Suppressor macrophage treated with lipopolysaccharide for 1 hour (primary cell): ENCODE measurements at regions not wholly inside any gene's neighbourhood (a gene's known extent, or its start where the extent isn't known, plus 50 kb on each side); places are given as distances from the start of the nearest gene placed in this dataset.
"Not testable (repeated sequence)": the region's sequence is repeated elsewhere in the genome, so short reads cannot be mapped to it uniquely, and the experiment has no call there.

ENCODE experiments used
- DNase-seq, 3 donors: peaks; one replicate each; pipeline ENCODE4 v3.0.0-alpha.2; 2020 to 2022

DNA sequence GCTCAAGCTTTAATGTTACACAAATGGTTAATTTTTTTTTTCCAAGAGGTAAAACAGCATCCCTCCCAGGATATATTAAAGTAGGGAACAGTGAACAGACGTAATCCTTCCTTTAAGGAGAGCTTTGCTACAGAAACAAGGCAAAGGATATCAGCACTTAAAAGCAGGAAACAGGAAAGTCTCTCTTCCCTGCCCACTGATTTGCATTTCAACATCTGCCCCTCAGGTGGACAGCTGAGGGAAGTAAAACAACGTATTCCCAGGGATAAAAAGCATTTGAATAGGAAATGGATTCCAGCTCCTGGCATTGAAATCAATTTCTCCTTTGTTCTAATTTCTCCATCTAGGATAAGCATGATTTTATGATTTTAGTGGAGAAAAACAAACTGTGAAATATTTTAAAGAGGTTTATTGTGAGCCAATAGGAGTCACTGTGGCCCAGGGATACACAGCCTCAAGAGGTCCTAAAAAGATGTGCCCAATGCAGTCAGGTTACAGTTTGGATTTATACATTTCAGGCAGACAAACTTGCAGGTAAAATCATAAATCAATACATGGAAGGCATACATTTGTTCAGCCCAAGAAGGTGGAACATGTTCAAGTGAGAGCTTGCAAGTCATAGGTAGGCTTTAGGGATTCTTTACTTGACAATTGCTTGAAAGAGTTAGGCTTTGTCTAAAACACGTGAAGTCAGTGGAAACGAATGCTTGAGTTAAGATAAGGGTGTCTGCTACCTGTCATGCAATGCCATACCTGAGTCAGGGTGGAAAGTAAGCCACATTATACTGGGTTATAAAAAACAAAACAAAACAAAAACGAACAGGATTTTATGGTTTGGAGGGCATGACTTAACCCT lies 286.2 kb upstream of the VWC2 start:
- no peak for DNase-seq

DNA sequence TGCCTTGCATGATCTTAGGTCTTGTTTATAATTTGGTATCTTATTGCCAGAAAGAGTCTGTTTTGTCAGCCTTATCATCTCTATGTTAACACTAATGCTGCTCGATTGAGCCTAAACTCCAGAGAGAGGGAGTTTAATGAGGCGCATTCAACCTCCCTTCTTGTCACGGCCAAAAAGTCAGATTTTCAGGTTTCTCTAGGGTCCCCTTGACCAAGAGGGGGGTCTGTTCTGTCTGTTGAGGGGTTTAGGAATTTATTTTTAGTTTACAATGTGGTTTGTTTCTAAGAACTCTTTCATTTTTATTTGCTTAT lies 285.7 kb upstream of the VWC2 start:
- DNase-seq: no peak

DNA sequence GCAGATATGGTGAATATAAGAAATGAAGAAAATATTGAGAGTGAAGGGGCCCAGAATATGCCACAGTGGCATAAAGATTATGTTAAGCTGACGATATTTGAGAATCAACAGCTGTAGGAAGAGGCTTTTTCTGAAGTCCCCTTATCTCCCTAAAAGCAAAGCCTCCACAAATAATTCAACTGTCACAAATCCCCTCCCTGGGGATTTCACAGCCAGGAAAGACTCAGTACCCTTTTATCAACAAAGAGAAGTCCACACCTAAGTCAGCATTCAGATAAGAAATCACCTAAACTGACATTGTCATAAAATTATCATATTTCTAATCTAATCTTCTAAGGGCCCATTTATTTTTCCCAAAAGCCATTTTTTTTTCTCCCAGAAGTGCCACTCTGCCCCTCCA lies 284.9 kb upstream of the VWC2 start:
- DNase-seq: no peak

DNA sequence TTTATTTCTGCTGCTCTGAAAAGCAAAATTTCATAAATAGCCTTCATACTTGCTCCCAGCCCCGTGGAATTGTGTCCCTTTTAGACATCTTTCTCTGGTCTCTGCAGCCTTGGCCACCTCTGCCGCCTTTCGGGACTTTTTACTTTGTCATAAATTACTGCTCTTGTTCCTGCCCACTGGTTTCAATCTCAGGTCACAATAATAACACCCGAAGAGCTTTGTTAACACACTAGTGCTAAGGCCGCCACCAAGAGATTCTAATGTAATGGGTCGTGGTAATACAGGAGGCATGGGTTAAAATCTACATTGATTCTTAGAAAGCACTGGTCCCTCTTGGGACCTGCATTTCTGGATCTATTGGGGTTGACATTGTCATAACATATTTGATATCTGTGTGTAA lies 276.0 kb upstream of the VWC2 start:
- no peak for DNase-seq

DNA sequence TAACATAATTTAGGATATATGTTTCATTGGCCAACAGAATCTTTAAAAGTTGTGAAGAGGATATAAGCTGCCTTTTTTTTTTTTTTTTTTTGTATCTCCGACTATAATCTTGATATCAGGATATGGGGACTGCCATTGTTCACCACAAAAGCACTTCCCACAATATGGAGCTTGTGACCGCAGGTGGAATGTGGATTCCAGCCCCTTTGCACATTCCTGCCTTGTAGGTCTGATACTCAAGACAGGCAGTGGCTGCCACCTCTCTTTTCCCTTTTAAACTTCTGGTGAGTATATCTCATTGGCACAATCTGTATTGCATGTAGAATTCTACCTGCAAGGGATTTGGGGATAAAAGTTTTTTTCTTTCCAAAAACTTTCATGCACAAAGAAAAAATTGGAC lies 272.7 kb upstream of the VWC2 start:
- no peak for DNase-seq

DNA sequence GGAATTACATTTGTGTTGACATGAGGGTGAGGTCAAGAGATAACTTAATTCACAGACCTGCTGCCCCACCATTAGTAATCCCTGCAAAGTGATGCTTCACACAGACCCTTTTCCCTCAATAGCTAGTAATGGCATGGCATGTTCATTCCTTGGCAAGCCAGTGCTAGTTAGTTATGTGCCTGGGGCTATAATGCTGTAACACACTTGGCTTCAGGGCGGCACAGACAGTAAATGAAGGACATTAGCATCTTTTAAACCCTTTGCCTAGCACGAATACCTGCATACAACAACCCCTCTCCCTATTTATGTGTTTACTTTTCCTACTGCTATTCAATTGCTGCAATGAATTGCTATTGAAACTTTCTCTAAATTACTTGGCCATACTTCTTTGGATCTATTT lies 266.2 kb upstream of the VWC2 start:
- not testable (repeated sequence) for DNase-seq

DNA sequence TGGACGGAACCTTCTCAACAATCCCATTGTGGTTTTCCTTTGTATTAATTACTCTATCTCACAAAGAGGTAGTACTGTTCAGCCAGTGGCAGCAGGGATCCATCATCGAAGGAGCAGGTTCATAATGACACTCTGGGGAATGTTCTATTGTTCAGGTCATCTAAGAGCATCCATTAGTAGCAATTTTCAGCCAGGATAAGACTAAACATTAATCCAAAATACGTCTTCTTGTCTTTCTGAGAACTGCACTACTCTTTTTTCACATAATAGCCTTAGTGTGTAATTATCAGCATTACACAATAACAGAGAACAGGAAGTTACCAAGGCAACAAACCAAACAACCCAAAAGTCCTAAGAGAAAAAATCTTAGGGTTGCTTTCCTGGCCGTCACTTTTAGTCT lies 259.5 kb upstream of the VWC2 start:
- peak in 1 of 3 donors; percentile 25 for DNase-seq

DNA sequence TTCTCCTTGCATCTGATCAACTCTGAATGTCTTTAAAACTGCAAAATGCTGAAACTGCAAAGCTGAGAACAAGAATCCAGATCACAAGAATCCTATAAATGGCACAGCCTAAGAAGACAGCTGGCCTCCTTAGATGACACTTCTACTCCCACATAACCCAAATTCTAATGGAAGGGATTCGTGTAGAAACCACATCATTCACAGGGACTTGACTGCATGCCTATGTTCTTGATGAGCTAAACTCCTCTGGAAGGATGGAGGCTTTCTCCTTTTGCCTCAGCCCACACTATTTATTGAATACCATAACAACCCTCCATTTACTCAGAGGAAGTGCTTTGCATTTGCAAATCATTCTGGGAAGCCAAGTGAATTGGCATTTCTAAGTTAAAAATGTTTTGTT lies 252.5 kb upstream of the VWC2 start:
- DNase-seq: no peak

DNA sequence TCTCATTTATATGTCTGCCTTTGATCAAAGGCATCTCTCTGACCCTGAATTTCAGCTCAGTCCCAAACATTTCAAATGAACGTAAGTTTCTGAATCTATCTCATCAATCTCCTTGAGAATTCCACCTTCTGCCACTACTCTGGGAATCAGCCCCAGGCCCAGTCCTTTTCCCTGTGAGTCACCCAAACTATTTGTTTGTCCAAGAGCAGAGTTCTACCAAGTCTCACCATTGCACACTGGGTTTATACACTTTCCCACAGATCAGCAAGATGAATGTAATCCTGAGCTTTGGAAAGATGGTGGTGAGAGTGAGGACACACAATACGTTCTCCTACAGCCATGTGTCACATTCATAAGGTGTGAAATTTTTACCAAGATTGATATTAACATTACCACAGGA lies 251.3 kb upstream of the VWC2 start:
- DNase-seq: no peak

DNA sequence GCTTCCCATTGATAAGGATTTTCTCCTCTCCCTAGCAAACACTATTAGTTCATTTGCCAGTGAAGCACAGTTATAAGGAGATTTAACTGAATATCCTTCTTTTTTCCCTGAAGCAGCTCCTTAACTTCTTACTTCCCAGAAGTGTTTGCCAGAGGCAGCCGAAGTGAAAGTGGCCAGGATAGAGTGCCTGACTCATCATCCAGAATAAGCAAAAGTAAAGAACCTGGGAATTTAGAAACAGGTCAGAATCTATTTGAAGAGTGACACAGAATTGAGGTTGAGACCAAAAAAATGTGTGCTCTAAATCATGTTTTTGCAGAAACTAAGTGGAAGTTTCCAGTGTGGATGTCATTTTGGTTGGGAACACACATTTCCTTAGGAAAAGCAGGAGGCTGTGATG lies 249.6 kb upstream of the VWC2 start:
- no peak for DNase-seq

DNA sequence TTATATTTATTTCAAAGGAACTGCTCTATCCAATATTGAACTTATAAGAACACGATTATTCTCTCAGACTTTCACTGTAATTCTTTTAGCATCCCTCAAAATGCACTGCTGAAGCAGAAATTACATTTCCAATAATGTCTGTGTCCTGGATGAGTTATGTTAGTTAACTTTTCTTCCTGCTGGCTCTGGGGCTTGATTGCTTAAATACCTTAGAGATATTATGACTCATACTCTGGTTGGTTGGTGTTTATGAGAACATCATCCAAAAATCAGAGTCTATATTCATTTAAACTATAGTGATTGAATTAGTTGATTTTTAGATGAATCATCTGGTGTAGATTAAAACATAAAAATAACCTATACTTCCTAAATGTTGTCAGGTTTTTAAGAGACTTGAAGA lies 246.3 kb upstream of the VWC2 start:
- no peak for DNase-seq

DNA sequence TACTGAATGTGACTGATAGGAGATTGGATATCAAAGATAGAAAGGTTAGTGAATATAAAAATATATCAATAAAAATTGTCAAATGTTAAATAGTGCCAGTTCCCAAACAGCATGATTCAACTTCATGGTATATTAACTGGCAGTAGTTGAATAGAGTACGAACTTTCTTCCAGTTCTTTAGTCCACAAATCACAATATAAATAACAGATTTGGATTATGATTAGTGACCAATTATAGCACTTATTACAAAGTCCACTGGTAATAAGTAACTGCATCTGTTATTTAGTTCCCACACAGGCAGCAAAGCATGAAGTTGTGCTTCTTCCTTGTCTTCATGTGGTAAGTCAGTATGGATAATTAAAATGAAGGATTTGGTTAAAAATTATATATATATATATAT lies 243.0 kb upstream of the VWC2 start:
- DNase-seq: no peak

DNA sequence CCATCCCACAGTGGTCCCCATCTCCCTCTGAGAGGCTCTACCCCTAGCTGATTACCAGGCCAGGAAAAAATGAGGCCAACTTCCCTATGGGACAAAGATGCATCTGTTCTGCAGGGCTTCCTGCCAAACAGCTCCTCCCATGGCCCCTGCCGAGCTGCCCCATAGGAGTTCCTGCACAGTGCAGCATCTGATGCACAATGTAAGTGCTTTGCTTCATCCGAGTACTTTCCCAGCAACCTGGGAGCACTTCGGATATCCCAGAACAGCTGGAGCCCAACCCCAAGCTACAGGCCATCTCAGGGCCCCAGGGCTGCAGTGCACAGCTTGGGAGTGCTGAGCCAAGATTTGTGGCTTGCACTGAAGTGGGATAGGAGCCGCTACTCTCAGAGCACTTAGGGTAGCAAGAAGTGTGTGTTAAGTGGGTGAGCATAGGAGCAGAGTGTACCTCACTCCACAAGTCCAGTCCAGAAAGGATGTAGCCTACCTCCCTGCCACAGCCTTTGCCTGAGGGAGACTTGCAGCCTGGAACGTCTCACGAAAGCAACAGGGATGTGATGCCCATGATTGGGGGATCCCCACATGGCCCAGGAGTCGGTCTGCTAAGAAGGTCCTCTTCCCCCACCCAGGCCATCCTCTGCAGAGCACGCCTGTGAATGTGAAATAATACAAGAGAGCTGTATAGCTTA lies 209.6 kb upstream of the VWC2 start:
- DNase-seq: no peak

DNA sequence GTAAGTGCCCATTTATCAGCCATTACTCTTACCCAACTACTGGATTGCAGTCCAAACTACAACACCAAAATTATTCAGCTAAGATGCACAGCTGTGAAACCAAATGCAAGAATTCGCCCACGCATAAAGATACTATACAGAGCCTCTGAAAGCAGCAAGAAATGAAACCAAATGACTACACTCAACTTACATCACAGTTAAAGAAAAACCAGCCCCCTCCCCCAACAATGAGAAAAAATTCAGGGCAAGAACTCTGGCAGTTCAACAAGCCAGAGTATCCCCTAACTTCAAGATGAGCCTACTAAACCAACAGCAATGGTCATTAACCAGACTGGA lies 209.1 kb upstream of the VWC2 start:
- no peak for DNase-seq

DNA sequence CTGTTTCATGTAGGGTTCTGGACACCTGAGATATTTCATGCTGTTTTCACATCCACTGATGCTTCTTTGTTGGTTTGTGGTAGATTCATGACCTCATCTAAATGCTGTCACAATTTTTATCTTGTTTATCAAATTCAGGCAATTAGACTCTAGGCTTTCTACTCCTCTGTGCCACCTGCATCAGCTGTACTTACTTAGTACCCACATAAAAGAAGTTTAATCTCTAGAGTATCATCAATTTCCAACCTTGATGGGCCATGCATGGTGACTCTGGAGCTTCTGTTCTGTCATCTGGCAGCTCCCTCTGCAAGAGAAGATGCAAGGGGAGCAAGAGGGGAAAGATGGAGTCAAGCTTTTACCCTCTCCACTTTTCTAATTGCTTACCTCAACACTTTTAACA lies 195.9 kb upstream of the VWC2 start:
- no peak for DNase-seq

DNA sequence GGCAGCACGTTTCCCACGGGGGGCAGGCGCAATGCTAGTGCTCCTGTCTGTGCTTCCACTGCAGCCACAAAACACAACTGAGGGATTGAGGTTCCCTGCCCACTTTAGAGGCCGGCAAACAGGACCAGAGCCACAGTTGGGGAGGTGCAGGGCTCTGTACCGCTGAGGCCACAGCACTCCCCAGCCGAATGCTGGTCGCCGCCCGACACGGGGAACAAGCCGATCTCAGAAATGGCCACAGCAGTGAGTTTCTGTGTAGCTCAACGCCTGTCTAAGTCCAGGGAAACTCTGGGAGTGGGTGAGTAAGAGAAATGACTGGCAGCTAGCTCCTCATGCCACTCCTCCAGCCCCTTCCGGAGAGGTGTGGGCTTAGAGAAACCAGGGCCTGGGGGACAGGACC lies 194.0 kb upstream of the VWC2 start:
- no peak for DNase-seq

DNA sequence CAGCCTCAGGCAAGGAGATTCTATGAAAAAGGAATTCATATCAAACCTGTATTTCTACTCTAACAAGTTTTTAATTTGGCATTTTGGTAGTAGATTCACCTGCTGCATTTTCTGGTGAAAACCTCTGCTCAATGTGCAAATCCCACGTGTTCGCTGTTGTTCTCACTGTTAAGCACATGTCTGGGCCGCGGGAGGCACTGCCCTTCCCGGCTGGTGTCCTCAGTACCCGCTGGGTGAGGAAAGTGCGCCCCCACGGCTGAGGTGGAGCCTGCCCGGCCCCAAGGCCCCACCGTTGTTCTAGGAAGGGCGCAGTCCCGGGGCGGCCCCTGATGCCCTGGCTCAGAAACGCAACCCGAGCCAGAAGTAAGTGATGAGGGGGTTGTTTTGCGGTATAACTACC lies 193.4 kb upstream of the VWC2 start:
- no peak for DNase-seq

DNA sequence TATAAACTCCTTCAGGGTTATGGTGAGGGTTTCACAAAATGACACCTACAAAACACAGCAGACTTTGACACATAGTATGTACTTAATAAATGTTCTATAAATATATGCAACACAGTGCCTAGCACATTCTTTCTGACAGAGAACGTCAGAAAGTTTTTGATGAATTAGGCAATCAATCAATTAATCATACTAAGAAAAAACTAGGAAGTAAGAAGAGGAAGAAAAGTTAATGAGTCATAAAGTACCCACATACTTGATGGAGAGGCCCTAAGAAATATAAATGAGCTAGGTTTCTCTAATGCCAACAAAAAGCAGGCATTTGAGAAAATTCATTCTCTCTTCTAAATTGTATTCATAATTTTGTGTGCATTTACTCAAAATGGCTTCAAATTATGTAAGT lies 192.7 kb upstream of the VWC2 start:
- DNase-seq: peak; percentile 3 to 78 (median 68)

DNA sequence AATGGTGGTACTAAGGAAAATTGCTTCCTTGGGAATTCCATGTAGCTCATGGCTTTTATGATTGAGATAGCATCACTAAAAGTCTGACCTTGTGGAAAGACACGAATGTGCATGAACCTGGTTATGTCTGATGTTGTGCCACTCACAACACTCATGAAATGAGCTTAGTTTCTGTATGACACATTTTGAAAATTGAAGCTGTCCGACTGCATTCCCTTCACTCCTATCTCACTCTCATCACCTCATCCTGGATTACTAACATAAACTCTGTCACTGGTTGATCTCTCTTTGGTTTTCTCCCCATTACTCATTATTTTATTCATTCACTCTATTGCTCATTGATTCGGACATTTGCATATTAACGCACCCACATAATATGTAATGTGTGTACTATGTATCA lies 190.0 kb upstream of the VWC2 start:
- no peak for DNase-seq

DNA sequence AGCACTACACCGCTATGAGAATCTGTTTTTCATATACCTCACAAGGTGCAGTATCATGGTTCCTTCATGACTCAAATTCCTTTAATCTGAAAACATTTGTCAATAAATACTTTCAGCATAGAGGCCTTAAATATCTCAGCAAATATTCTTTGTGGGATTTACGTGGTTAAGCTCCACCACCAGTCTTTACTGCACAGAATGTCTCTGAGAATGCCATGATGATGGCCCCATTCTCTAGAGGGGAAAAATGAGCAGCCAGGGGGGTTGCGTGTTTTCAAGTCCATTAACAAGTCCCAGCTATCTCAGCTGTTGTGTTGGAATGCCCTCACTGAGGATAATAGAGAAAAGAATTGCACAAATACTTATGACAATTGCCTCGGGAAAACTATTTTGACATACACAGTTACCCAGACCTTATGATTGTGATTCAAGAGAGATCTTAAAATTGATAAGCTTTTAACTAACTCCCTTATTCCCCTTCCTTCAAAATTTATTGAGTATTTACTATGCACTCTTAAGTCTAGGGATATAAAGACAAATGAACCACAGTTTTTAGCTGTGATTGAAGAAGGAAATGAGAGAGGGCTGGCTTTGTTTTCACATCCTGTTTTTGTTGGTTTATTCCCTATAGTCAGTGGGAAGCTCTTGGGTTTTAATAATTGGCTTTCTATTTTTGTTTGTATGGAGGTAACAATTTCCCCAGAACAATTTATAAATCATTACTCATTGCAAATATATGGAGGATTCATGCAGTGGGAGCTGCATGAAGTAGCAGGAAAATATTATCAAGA lies 176.5 kb upstream of the VWC2 start:
- peak; percentile 4 to 33 (median 20) for DNase-seq

DNA sequence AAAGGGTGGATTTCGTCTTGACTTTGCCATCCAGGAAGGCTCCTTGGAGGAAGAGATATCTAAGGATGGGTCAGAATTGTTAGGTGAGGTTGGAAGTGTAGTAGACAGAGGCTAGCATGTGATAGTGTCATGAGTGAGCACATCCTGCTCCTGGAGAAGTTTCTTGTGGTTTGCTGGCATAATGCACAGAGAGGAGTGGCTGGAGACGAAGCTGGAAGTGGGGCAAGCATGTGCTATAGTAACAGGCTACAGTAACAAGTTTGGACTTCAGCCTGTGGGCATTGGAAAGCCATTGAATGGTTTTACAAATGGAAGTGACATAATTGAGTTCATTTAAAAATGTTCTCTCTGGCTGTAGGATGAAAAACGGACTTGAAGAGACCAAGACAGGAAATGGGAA lies 175.6 kb upstream of the VWC2 start:
- peak in 2 of 3 donors; percentile 6 to 29 for DNase-seq

DNA sequence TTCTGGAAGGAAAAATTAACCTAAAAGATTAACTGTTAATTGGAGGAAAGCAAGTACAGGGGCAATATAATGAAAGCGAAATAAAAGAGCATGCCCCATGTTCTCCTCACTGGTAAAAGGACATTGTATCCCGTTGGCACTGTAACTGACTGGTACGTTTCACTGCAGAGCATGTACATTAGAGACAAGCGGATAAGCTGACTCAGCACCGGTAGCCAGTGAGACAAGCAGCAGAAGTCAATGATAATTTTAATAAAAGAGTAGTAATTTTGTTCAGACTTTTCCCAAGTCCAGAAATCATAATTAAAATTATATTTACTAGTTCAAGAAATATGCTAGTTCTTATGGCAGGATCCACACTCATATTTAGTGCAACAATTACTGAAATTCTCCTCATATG lies 161.5 kb upstream of the VWC2 start:
- DNase-seq: no peak

DNA sequence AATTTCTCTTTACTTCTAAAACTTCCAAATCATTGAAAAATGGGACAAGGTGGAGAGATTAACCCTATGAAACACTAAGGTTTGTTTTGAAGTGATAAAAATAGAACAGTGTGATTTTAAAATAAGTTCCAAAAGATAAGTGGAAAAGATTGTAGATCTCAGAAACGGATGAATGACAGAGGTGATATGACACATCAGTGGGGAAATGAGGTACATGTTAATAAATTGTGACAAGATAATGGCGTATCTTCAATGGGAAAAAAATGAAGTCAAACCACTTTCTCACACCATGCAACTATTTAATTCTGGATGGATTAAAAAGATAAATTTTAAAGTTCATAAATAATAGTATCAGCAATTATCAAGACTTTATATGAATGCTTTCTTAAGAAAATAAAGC lies 159.7 kb upstream of the VWC2 start:
- no peak for DNase-seq

DNA sequence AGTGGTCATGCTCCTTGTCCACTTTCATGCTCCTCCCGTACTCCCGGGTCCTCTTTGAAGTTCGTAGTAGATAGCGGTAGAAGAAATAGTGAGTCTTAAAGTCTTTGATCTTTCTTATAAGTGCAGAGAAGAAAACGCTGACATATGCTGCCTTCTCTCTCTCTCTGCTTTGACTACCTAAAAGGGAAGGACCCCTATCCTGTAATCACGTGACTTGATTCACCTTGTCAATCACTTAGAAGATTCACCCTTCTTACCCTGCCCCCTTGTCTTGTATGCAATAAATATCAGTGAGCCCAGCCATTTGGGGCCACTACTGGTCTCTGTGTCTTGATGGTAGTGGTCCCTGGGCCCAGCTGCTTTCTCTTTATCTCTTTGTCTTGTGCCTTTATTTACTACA lies 158.5 kb upstream of the VWC2 start:
- DNase-seq: not testable (repeated sequence)
